ENCODE measurements at regions not wholly inside any gene's neighbourhood (a gene's known extent, or its start where the extent isn't known, plus 50 kb on each side); places are given as distances from the start of the nearest gene placed in this dataset.
"Not testable (repeated sequence)": the region's sequence is repeated elsewhere in the genome, so short reads cannot be mapped to it uniquely, and the experiment has no call there.

DNA sequence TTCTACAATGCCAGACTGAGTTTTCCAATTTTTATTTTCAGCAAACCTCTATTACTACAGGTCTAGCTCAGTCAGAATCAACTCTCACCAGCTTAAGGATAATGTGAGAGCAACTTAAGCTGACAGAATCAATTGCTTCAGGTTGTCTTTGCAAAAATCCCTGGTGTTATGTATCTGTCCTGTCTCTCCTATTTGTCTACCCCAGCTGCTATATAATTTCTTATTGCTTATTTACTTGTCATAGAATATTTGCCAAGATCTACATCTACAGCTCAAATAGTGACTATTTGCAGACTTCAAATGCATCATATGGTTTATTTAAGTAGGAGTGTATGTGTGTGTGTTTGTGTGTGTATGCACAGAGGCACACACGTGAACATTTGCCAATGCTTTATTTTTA, 54.1 kb downstream of the FOXG1 start:
- no peak for TF ChIP-seq CTCF (conservative IDR thresholded peaks at IDR 0.05; ENCODE audit: low read length)
- no peak for DNase-seq (ENCODE audit: low read depth)
- no peak overlapping the region for H3K4me3 ChIP-seq (ENCODE audit: low read length)

DNA sequence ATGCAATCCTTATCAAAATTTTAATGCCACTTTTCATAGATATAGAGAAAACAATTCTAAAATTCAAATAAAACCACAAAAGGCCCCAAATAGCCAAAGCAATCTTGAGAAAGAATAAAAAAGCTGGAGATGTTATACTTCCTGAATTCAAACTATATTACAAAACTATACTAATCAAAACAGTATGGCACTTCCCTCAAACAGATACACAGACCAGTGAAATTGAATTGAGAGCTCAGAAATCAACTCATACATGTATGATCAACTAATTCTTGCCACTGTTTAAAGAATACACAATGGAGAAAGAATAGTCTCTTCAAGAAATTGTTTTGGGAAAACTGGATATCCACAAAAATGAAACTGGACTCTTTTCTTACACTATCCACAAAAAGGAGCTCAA, 55.4 kb downstream of the FOXG1 start:
- no peak for TF ChIP-seq CTCF (conservative IDR thresholded peaks at IDR 0.05; ENCODE audit: low read length)
- DNase-seq (ENCODE audit: low read depth), result no peak
- no peak overlapping the region for H3K4me3 ChIP-seq (ENCODE audit: low read length)

- H3K4me3 ChIP-seq (ENCODE audit: low read length), result no peak overlapping the region
- no peak for DNase-seq (ENCODE audit: low read depth)
- no peak for TF ChIP-seq CTCF (conservative IDR thresholded peaks at IDR 0.05; ENCODE audit: low read length)
Measured at GRCh38 chr14:28823245-28823644, 56.7 kb downstream of the FOXG1 start.

DNA sequence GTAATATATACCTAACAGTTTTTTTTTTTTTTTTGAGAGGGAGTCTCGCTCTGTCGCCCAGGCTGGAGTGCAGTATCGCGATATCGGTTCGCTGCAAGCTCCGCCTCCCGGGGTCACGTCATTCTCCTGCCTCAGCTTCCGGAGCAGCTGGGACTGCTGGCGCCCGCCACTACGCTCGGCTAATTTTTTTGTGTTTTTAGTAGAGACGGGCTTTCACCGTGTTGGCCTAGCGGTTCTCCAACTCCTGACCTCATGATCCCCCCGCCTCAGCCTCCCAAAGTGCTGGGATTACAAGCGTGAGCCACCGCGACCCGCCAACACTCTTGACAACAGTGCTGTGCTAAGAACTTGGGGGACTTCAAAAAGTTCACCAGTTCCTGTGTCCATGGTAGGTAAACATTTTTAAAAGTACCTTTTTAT, 63.5 kb downstream of the FOXG1 start:
- TF ChIP-seq CTCF (conservative IDR thresholded peaks at IDR 0.05; ENCODE audit: low read length), result no peak
- H3K4me3 ChIP-seq (ENCODE audit: low read length), result no peak overlapping the region
- no peak for DNase-seq (ENCODE audit: low read depth)

DNA sequence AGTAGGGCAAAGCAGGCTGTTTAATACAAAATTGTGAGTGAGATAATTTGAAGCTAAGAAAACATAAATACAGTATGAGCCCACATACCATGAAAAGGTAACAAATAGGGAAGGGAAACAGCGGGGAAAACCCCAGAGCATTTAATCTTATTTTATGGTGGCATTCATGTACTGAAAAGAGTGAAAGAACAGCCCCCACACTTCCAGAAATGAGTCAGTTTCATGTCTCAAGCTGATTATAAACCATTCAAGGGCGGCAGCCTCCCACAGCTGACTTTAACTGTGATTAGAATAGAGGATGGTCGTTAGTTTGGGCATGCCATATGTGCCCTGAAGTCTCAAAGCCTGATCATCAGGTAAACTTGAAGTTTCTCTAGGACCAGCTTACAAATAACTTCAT, 64.5 kb downstream of the FOXG1 start:
- no peak for TF ChIP-seq CTCF (conservative IDR thresholded peaks at IDR 0.05; ENCODE audit: low read length)
- no peak overlapping the region for H3K4me3 ChIP-seq (ENCODE audit: low read length)
- no peak for DNase-seq (ENCODE audit: low read depth)

- H3K4me3 ChIP-seq (ENCODE audit: low read length); DNase-seq (ENCODE audit: low read depth): not testable (repeated sequence)
Measured at GRCh38 chr14:28842569-28842968, 76.0 kb downstream of the FOXG1 start.

GRCh38 chr14:28867571-28867970, 101.0 kb downstream of the FOXG1 start:
- DNase-seq (ENCODE audit: low read depth), result no peak
- TF ChIP-seq CTCF (conservative IDR thresholded peaks at IDR 0.05; ENCODE audit: low read length), result no peak
- H3K4me3 ChIP-seq (ENCODE audit: low read length), result no peak overlapping the region

DNA sequence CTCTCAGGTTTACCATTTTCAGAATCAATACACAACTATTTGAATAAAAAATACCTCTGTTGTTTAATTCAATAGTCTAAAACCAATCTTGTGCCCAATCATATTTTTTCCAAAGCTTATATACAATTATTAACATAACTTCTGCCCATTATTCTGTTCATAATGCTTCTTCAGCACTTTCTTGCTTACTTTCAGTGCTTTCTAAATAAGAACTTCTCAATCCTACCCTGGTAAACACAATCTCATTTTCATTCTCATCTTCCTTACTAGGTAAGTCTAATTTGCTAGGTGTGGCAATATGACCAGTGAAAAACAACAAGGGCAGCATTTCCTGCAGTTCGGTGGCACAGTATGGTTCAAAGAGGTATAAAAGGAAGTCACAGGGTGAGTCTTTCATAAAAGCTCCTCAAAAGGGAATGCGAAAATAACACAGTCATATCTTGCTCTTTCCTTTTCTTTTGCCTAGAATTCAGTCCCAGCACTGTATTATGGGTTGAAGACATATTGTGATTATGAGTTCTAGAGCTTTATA, 103.5 kb downstream of the FOXG1 start:
- DNase-seq (ENCODE audit: low read depth), result no peak
- no peak for TF ChIP-seq CTCF (conservative IDR thresholded peaks at IDR 0.05; ENCODE audit: low read length)

More for the DNA sequence above, 103.5 kb downstream of the FOXG1 start:
- H3K4me3 ChIP-seq (ENCODE audit: low read length), result no peak overlapping the region
